Fibroblast of skin of left quadriceps (primary cell): ENCODE measurements at regions not wholly inside any gene's neighbourhood (a gene's known extent, or its start where the extent isn't known, plus 50 kb on each side); places are given as distances from the start of the nearest gene placed in this dataset.

ENCODE experiments used
- DNase-seq, 2 experiments: peaks; one replicate each; pipeline ENCODE4 v3.0.0-alpha.2; 2013; ENCODE audit warnings: low read depth in 2 of 2

- DNase-seq = no peak
Measured at GRCh38 chr6:14925699-14926026, 320.2 kb upstream of the JARID2 start.

GRCh38 chr6:14927398-14927797, 318.5 kb upstream of the JARID2 start:
- no peak for DNase-seq

GRCh38 chr6:14929291-14929690, 316.6 kb upstream of the JARID2 start:
- no peak for DNase-seq

- DNase-seq = no peak
Measured at GRCh38 chr6:14930366-14930989, 315.4 kb upstream of the JARID2 start.

GRCh38 chr6:14932485-14933182, 313.2 kb upstream of the JARID2 start:
- no peak for DNase-seq

GRCh38 chr6:14933183-14933544, 312.7 kb upstream of the JARID2 start:
- no peak for DNase-seq

GRCh38 chr6:14934013-14934412, 311.9 kb upstream of the JARID2 start:
- no peak for DNase-seq

- no peak for DNase-seq
Measured at GRCh38 chr6:14934844-14935243, 311.0 kb upstream of the JARID2 start.

GRCh38 chr6:14936861-14937260, 309.0 kb upstream of the JARID2 start:
- DNase-seq = no peak

GRCh38 chr6:14943116-14943515, 302.8 kb upstream of the JARID2 start:
- no peak for DNase-seq

GRCh38 chr6:14944593-14944992, 301.3 kb upstream of the JARID2 start:
- no peak for DNase-seq

GRCh38 chr6:14945461-14946185, 300.2 kb upstream of the JARID2 start:
- DNase-seq = no peak

- DNase-seq = no peak
Measured at GRCh38 chr6:14946753-14947152, 299.1 kb upstream of the JARID2 start.

GRCh38 chr6:14948586-14949245, 297.2 kb upstream of the JARID2 start:
- DNase-seq = no peak

GRCh38 chr6:14950103-14950969, 295.5 kb upstream of the JARID2 start:
- DNase-seq = no peak

- DNase-seq = no peak
Measured at GRCh38 chr6:14950970-14951276, 294.9 kb upstream of the JARID2 start.

- no peak for DNase-seq
Measured at GRCh38 chr6:14951704-14952103, 294.2 kb upstream of the JARID2 start.

GRCh38 chr6:14953836-14954235, 292.0 kb upstream of the JARID2 start:
- DNase-seq = no peak

- no peak for DNase-seq
Measured at GRCh38 chr6:14957355-14958059, 288.4 kb upstream of the JARID2 start.

GRCh38 chr6:14959324-14959885, 286.5 kb upstream of the JARID2 start:
- DNase-seq = no peak
